Stimulated activated CD8-positive, alpha-beta memory T cell treated with anti-CD3 and anti-CD28 coated beads, Interleukin-7, amount 100 ng/mL, for 48 hours (primary cell): ENCODE measurements at regions not wholly inside any gene's neighbourhood (a gene's known extent, or its start where the extent isn't known, plus 50 kb on each side); places are given as distances from the start of the nearest gene placed in this dataset.
"Not testable (repeated sequence)": the region's sequence is repeated elsewhere in the genome, so short reads cannot be mapped to it uniquely, and the experiment has no call there.

Experiments used
- DNase-seq, 2 donors: peaks; one replicate each; pipeline ENCODE4 v3.0.0-alpha.2; 2020; ENCODE audit warnings: low read depth in 1 of 2; ENCODE audit errors: extremely low read depth in 1 of 2

DNA sequence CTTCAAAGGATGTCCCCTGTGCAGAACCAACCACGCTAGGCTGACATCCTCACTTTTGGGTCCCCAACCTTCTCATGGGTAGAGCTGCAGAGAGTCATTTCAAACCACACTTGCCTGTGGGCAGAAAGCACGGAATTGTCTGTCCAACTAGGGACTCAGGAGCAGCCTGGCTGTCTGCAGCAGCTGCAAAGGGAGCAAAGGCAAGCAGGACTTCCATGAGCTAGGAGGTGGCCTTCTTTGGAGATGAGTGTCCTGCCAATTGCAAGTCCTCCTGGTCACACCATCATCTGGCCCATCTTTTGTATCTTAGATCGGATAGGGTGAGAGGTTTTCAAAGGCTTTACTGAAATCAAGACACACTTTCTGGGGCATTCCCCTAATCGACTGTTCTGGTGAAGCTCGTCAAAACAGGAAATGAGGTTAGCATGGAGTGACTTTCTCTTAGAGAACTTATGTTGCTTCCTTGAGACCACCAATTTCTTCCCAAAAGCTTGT, 222.3 kb upstream of the PLGLB2 start:
- DNase-seq, result not testable (repeated sequence)

DNA sequence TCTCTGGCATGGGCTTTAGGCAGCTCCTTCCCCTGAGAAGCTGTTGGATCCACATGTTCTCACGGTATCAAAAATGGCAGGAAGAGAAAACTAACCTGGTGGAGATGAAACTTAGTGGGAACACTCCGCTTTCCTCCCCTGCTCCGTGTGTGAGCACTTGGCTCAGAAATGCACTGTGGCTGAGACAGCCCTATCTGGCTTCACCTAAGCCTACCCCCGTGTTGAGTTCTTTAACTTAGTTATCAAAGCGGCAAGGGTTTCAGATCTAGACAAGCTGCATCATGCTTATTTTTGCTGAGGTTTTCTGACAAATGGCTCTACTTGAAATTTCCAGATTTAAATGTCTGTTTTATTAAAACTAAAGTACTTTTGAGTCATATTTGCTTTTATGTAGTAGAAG, 221.6 kb upstream of the PLGLB2 start:
- DNase-seq, result not testable (repeated sequence)

DNA sequence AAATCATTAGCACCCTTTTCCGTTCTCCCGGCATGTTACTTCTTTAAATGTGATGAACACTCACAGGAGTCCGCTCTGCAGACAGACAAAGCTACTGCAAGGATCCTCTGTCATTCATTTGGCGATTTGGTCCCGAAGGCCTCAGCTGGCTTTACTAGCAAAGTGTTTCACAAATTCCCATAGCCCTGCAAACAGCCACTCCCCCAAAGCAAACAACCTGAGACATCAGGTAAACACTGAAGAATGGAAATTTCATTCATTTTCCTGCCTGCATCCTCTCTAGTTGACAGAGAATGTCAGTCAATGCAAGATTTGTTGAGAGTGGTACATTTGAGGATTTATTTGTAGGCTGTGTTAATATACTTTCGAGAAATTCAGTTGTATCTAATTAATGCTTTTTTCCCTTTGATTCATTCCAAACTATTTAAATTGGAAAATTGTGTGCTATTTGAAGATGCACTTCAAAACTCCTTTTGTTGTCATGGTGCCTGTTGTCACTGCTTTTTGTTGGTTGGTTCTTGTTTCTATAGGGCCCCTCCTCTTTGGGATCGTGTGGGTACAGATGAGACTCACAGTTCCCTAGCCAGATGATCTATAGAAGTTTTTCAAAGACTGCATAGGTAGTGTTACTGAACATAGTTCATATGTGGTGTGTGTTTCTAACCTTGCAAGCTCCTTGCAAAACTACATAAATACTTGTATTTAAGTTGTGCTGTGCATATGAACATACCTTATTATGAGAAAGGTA, 215.7 kb upstream of the PLGLB2 start:
- not testable (repeated sequence) for DNase-seq

DNA sequence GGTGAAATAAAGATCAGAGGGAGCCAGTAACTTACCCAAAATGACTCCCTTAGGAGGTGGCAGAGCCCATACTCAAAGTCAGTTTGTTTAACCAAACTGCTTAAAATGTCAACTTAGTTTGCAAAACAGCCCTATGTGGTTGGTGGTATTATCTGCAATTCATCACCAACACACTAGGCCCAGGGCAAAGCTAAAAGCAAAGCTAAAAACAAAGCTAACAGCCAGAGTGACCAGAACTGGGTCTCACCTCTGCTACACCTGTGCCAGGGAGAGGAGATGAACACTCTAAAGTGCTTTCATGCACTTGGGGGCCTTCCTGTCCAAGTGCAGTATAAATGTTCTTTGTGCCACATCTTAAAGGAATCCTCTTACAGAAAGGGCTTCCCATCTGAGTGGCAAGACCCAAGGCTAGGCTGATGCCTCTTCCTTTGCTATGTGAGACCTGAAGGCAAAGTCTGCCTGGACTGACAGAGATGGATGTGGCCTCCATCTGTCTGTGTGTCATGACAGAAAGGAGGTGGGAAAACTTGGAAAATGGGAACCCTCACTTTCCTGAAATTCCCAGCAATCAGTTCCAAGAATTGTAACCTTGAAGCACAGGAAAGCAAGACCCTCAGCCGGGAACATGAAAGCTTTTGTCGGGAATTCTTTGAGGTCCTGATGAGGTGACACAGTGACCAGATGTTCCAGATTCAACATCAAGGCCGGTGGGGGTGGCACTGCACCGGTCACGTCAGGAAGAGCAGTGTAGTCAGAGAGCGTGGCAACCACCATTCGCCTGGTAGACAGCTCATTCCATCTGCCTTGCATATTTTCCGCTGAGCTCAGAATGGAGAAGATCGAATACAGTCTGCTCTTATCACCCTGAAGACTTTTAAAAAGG, 214.3 kb upstream of the PLGLB2 start:
- not testable (repeated sequence) for DNase-seq

DNA sequence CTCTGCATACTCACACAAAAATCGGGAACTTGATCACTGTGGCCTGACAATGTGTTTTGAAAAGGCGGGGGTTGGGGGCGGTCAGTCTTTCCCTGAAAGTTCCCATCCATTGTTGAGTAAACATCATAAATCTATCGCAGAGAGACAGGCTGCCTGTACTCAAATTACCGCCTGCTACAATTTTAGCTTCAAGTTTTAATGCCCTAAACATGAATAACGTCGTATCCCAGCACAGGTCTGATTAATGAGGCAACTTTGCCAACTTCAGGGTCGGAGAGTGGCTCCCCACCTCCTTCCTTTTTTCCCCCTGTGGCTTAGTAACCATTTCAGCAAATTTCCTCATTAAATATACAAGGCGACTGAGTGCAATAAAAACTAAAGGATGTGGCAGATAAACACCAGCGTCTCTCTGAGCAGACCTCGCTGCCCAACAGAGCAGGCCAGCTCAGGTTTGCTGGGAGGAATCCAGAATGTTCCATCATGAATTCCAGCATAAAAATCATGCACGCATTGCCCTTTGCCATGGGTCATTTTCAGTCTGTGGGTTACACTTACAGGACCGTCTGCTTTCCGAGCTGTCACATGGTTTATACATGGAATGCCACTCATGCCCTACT, 213.5 kb upstream of the PLGLB2 start:
- not testable (repeated sequence) for DNase-seq

DNA sequence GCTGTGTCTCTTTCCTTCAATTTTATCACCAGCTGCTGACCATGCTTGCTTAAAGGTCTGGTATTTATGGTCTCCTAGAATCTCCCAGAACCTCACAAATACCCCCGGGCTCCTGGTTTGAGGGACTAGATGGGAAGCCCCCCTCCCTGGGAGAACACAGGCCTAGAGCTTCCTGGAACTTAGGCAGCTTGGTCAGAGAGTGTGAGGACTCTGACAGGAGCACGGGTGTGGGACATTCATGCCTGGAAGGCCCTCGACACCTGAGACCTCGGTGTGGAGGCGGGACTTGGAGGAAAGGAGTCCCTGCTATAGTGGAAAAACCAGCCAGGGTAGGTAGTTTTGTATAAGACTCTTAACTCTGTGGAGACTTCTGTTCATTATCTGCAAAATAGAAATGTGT, 211.5 kb upstream of the PLGLB2 start:
- not testable (repeated sequence) for DNase-seq

DNA sequence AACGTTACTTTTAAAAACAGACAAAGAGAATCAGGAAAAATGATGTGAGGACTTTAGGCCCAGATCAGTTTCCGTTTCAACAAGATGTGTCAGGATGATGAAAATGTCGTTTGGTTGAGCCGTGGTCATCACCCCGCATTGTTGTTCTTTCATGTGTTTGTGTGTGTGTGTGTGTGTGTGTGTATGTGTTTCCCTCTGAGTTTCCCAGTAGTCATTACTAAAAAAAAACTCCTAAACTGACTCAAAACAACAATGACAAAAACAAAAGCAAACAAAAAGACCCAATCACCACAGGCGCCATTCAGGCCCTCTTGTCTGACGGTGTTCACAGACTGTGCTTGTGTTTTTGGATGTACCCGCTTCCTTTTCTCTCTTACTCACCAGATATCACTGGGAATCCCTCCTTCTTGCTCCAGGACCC, 210.6 kb upstream of the PLGLB2 start:
- not testable (repeated sequence) for DNase-seq

DNA sequence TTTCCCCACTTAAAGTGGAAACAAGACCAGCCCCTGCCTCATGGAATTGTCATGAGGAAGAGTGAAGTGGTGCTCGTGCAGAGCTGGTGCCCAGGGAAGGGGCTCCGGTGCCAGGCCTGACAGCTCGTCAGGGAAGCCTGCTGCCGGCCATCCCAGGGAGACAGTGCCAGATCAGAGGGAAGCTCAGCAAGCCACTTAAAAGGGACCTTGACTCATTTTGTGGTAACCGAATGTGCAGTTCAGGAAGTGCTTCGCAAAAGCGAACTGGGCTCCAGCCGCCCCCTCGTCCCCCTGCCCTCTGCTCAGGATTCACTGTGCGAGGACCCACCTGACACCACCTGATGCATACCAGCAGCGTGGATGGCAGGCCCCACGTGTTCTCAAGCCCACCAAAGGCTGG, 209.6 kb upstream of the PLGLB2 start:
- not testable (repeated sequence) for DNase-seq

DNA sequence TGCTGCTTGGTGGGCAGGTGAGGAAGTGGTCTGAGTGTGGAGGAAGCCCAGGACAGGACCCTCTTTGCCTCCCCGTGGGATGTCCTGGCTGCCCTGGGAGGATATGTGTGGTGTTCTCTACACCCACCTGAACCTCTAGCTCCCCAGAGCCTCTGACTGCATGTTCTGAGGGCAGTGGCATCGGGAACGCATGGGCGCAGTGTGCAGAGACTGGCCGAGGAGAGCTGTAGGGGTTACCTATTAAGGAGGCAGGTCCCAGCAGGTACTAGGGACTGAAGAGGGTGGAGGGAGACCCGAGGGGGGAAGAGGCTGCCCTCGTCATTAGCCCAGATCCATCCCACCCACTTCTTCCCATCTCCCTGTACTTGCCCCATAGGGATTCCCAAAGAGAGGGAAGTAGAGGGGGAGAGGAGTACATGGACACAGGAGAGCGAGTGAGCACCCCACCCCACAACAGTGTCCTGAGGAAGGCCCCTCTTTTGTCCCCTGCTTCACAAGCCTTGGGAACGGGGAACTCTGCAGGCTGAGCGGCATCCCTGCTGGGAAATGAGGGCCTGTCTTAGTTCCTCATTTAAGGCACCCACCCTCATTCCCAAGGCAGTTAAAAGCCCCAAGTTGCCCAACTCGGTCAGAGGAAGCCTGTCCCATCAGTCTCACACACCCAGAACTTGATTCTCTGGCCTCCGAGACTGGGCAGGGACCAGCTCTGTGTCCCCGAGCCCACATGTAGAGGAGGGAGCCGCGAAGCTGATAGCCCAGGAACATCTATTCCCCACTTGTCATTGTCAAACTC, 208.5 kb upstream of the PLGLB2 start:
- DNase-seq, result not testable (repeated sequence)

DNA sequence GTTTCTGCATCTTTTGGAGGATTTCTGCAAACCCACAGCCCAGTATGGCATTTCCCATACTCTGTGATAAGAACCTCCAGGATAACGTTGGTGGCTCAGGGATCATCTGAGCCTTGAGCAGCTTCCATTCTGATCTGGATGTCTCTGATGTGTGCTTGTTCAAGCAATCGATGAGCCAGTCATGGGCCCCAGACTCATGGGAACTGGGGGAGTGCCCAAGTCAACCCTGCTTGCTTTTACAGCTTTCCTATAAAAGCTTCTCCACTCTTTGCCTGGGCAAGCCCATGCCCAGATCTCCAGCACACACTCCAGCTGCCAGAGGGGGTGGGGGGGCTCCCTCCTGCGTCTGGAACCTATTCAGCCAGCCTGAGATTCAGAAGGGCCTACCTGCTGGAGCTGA, 207.6 kb upstream of the PLGLB2 start:
- not testable (repeated sequence) for DNase-seq

DNA sequence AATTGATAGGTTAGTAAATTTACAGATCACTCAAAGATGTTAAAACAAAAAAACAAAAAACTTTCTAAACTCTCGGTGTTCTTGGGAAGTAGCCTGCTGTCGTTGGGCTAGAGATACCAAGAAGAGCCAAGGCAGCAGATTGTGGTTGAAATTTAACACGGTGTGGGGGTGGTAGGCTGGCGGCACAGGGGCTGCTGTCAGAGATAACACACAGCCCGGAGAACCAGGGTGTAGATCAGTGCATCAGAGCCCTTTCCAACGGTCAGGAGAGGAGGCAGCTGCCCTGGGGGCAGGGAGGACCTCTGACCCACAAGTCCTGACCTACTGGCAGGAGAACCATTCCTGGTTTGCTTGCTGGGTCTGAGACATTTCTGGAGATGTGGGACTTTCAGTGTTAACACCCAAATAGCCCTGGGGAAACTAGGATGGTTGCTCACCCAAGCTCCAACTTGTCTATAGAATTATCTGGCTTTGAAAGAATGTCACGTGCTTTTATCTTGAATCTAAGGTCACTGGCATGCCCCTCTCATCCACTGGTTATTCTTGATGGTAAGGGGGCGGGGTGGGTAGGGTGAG, 205.2 kb upstream of the PLGLB2 start:
- peak; percentile 15 to 55 for DNase-seq

DNA sequence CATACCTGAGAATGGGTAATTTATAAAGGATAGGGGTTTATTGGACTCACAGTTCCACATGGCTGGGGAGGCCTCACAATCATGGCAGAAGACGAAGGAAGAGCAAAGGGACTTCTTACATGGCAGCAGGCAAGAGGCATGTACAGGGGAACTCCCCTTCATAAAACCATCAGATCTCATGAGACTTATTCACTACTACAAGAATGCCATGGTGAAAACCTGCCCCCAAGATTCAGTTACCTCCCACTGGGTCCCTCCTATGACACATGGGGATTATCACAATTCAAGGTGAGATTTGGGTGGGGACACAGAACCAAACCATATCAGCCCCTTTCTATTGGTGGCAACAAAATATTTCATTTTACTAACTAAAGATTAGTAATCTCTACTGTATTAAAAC, 204.1 kb upstream of the PLGLB2 start:
- not testable (repeated sequence) for DNase-seq

DNA sequence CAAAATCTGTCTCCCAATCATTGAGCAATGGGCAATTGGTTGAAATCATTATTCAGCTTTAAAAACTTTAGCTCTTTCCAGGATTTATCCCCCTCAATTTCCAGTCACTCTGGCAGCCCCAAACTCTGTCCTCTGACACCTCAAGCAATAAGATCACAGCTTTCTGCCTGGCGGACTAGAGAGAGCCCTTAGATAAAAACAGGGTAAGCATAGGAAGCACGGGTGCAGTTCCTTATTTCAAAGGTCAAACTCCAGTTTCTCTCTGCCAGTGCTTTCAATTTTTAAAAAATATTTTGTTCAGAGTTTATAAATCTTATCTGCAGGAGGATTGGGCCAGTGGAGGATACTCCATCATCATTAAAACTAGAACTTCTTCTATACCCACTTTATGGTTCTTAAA, 200.8 kb upstream of the PLGLB2 start:
- not testable (repeated sequence) for DNase-seq

DNA sequence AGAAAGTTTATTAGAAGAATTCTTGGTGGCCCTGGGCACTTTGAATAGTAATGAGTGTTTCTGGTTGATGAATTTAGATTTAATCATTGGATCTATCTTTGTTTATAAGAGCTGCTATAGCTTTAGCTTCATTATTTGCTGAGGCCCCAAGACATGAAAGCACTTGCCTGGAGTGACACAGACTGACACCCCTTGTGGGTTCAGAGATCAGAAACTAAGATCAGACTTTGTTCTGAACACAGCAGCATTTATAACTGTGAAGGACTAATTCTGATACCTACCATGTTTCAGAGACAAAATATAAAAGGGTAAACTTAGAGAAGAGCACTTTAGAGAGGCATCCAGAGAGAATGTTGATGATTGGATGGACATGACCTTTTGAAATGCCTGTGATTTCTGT, 199.9 kb upstream of the PLGLB2 start:
- not testable (repeated sequence) for DNase-seq

DNA sequence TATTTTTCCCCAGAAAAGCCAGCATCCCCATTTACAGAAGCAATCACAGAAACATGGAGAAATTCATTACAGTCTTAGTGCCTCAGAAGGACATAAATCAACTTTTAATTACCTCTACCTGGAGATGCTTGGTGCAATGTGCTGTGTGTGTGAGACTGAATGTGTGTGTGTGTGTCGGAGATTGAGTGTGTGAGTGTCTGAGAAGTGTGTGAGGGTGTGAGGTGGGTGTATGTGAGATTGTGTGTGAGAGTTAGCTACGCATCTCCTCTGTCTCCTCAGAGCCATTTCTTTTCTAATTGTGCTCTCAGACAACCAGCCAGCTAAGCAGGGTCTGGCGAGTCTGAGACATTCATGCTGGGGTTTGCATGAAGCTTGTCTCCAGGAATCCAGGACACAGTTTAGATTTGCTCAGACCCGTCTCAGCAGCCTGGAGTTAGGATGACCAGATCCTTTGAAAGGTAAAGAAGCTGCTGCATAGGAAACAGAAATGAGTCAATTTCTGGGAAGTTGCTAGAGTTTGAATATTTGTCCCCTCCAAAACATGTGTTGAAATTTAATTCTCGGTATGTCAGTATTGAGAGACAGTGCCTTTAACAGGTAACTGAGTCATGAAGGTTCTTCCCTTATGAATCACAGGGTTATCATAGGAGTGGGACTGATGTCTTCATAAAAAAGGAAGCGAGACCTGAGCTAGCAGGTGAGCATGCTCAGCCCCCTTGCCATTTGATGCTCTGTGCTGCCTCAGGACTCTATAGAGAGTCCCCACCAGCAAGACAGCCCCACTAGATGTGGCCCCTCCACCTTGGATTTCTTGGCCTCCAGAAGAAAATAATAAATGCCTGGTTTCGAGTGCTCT, 199.0 kb upstream of the PLGLB2 start:
- DNase-seq, result not testable (repeated sequence)

DNA sequence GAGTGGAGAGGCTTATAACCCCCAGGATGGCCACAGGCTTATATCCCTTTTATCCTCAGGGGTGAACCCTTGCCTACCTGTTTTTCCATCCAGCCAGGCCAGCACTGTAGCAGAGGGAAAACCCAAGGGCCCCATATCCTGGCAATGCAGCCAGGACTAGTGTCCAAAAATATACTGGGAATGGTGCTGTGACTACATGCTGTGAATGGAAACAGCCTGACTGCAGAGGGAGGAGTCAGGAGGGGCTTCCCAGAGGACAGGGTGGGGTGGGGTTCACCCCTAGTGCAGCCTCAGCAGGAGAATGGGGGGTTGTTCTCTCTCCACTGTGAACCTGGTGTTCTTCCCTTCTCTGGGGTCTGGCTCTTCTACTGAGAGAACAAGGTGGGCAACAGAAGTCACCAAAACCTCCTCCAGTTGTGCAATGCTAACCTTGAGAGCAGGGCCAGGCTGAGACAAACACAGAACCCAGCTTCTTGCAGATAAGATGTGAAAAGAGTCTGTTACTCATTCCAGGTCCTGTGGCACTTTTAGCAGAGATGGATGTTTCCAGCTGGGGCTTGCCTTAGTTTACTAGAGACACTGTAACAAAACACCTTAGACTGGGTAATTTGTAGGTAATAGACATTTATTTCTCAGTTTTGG, 198.2 kb upstream of the PLGLB2 start:
- not testable (repeated sequence) for DNase-seq

DNA sequence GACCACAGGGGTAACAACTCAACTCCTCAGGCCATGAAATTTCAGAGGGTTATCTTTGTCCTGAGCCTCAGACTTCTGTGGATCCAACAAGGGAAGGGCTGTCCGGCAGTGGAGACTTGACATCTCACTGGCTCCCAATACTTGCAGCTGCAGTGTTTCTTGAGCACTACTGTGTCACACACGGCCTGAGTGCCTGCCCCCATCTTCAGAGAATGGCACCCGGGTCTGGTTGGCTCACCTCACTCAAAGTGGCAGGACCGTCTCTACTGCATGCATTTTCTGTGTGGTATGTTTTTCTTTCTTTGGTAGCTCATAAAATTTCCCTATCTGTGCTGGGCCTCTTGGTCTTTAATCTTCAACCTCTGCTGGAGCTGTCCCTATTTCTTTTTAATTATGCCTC, 193.2 kb upstream of the PLGLB2 start:
- DNase-seq, result not testable (repeated sequence)

DNA sequence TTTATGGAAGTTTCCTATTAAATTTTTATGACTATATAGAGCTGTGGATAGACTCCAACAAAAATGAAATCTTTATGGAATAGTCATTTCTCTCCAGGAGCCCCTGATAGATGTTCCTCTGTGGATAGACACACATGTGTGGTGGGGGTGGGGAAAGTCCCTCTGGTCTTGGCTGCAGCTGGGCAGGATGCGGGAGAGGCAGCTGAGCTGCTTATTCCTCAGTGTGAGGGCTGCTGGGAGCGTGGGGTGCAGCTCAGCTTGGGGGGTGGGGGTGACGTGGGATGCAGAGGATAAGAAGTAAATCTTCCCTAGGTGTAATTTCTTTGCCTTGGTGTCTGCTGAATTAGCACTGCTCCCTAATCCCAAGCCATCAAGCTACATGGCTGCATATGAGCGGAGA, 192.8 kb upstream of the PLGLB2 start:
- DNase-seq, result not testable (repeated sequence)

DNA sequence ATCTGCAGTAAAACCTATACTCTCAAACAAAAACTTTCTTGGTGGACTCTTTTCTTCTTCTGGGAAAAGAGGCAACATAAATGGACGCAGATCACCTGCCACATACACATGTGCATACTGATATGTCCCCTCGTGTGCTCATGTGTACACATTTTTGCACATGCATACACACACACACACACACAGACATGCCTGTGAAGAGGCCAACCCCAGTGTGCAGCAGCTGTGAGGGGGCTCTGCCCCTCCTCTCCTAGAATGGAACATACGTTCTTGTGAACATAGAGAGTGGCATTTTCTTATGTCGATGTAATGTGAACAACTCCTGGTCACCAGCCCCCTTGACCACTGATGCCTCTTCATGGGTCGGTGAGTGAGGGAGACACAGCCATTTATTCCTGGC, 188.9 kb upstream of the PLGLB2 start:
- DNase-seq, result not testable (repeated sequence)
